ENCODE measurements at regions not wholly inside any gene's neighbourhood (a gene's known extent, or its start where the extent isn't known, plus 50 kb on each side); places are given as distances from the start of the nearest gene placed in this dataset.

- no peak for TF ChIP-seq CTCF (conservative IDR thresholded peaks at IDR 0.05; ENCODE audit: low read depth, low read length)
- no peak for DNase-seq (ENCODE audit: low read depth)
- H3K4me3 ChIP-seq (ENCODE audit: low read depth, low read length), result no peak overlapping the region
Measured at GRCh38 chr1:5396593-5396992, 595.6 kb downstream of the NPHP4 start.

DNA sequence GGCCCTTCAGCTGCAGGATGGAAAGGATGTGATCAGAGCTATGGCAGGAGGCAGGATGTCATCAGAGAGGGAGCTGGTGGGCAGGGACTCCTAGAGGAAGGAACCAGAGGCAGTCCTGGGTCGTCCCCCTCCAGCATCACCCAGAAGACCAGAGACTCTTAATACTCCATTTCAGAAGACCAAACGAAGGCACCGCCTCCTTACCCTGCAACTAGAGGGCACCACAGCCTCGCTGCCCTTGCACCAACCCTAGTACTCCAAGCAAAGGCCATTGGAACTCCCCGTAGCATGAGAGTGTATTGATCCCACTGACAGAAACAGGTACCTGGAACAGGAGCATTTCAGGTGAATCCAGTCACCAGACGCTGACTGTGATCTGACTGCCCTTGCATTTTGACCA is 598.1 kb downstream of the NPHP4 start:
- DNase-seq (ENCODE audit: low read depth), result no peak
- no peak for TF ChIP-seq CTCF (conservative IDR thresholded peaks at IDR 0.05; ENCODE audit: low read depth, low read length)
- H3K4me3 ChIP-seq (ENCODE audit: low read depth, low read length), result no peak overlapping the region

GRCh38 chr1:5393603-5394002 is 598.6 kb downstream of the NPHP4 start:
- no peak for DNase-seq (ENCODE audit: low read depth)

DNA sequence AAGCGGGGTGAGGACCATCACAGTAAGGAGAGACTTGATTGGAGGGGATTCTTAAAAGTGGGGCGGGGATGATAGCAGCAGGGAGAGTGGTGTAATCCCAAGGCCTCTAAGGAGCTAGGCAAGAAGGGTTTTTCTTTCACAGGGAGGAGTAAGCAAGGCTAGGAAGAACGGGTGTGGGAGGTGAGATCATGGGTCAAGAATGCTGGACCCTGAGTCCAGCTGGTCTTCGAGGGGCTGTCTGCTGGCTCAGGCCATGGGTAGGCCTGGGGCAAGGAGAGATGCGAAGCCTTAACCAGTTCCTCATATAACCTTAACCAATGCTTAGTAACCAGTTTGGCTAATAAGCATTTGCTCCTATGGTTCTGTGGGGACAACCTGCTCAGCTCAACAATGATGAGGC is 599.1 kb downstream of the NPHP4 start:
- no peak for DNase-seq (ENCODE audit: low read depth)
- TF ChIP-seq CTCF (conservative IDR thresholded peaks at IDR 0.05; ENCODE audit: low read depth, low read length), result no peak

More at GRCh38 chr1:5393603-5394002, 598.6 kb downstream of the NPHP4 start:
- H3K4me3 ChIP-seq (ENCODE audit: low read depth, low read length), result no peak overlapping the region
- TF ChIP-seq CTCF (conservative IDR thresholded peaks at IDR 0.05; ENCODE audit: low read depth, low read length), result no peak

GRCh38 chr1:5391725-5392124 is 600.5 kb downstream of the NPHP4 start:
- H3K4me3 ChIP-seq (ENCODE audit: low read depth, low read length), result no peak overlapping the region
- TF ChIP-seq CTCF (conservative IDR thresholded peaks at IDR 0.05; ENCODE audit: low read depth, low read length), result no peak
- peak; percentile 1 for DNase-seq (ENCODE audit: low read depth)

More for the DNA sequence above, 599.1 kb downstream of the NPHP4 start:
- H3K4me3 ChIP-seq (ENCODE audit: low read depth, low read length), result no peak overlapping the region

DNA sequence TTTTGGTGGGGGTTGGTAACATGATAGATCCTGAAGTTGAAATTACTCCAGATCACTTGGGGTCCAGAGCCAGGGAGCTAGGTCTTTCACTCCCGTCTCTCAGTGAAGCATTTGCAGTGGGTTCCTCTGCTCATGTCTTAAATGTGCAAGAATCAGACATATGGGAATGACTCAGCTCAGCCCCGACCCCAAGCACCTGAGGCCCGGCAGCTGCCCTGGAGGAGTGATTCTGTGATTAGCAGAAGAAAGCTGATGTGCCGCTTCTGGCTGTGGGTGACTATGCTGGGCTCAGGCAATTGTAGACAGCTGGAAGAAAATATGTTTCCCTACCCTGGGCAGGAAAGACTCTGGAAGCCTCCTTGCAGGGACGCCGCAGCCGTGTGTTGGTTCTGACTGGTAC is 601.7 kb downstream of the NPHP4 start:
- no peak for DNase-seq (ENCODE audit: low read depth)
- no peak overlapping the region for H3K4me3 ChIP-seq (ENCODE audit: low read depth, low read length)
- no peak for TF ChIP-seq CTCF (conservative IDR thresholded peaks at IDR 0.05; ENCODE audit: low read depth, low read length)

DNA sequence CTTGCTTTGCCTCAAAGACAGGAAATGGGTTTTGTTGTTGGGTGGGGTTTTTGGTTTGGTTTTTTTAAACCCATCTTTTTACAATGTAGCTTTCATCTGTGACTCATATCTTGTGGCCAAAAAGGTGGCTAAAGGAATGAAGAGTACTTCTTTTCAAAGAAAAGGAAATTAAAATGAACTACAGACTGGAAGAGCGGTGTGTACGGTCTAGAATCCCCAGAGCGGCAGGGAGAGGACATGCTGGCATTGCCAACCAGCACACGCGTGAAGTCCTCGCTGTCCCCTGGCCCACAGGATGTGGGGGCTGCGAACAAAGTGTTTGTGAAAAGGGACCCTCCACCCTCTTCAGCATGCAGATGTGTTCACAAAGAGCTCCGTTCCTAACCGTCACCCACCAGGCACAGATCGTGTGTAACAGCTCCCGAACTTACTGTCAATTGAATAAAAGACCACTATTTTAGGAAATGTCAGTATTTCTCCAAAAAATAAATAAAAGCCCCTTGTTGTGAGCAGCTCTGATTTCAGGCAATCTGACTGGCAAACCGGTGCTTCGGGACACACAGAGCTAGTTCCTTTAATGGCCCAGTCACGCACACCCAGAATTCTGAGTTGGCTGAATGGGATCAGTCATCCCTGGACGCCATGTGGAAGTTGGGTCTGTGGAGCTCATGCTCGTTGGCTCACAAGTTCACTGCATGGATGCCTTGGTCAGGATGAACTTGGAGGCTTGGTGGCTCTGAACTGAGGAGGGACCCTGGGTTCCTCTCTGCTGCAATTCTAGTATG is 602.9 kb downstream of the NPHP4 start:
- DNase-seq (ENCODE audit: low read depth), result no peak
- H3K4me3 ChIP-seq (ENCODE audit: low read depth, low read length), result no peak overlapping the region
- no peak for TF ChIP-seq CTCF (conservative IDR thresholded peaks at IDR 0.05; ENCODE audit: low read depth, low read length)
